ENCODE measurements at regions not wholly inside any gene's neighbourhood (a gene's known extent, or its start where the extent isn't known, plus 50 kb on each side); places are given as distances from the start of the nearest gene placed in this dataset.

- TF ChIP-seq CHD2 (IDR thresholded peaks at IDR 0.05; ENCODE audit: low read length) (no peak), PHF8 (conservative IDR thresholded peaks at IDR 0.05; ENCODE audit: low read depth, low read length) (no peak), KDM5A (IDR thresholded peaks at IDR 0.05; ENCODE audit: low read length) (no peak), SIRT6 (IDR thresholded peaks at IDR 0.05; ENCODE audit: low read length) (no peak), CEBPB (IDR thresholded peaks at IDR 0.05; ENCODE audit: low read depth, low read length) (no peak), ASH2L (IDR thresholded peaks at IDR 0.05; ENCODE audit: low read length) (no peak), RNF2 (IDR thresholded peaks at IDR 0.05; ENCODE audit: borderline replicate concordance, low read depth, low read length, missing control alignments, poor library complexity, severe bottlenecking) (no peak), HDAC6 (IDR thresholded peaks at IDR 0.05; ENCODE audit: low read depth, low read length) (no peak)
Observed at GRCh38 chr14:38389681-38390080, 133.8 kb upstream of the CLEC14A start (continued).

Measured in H1 (cell line).